CD4-positive, alpha-beta T cell (primary cell): ENCODE measurements at regions not wholly inside any gene's neighbourhood (a gene's known extent, or its start where the extent isn't known, plus 50 kb on each side); places are given as distances from the start of the nearest gene placed in this dataset.

ENCODE experiments used
- ATAC-seq: fragments of 200-7000 bp; cut with Tn5 transposase; one replicate; pipeline ENCODE4 v1.10.0; 2022; ENCODE audit warnings: mild to moderate bottlenecking; ENCODE audit not compliant: poor library complexity
- CTCF ChIA-PET: fragments of 350-600 bp; sonication (Branson Sonifier 250); formaldehyde crosslinking; loops from one replicate; lab custom pipeline; 2021; ENCODE audit warnings: antibody characterized with exemption, inconsistent platforms; lab: Charles Lee
- POLR2A ChIA-PET: fragments of 350-600 bp; sonication (Branson Sonifier 250); formaldehyde crosslinking; loops from one replicate; lab custom pipeline; 2021; ENCODE audit warnings: antibody characterized with exemption, inconsistent platforms; lab: Charles Lee
- DNase-seq, 14 experiments: peaks; one replicate each; pipeline ENCODE4 v3.0.0-alpha.2; 2013 to 2020; ENCODE audit warnings: mixed read lengths in 2 of 14
- H3K27ac ChIP-seq, 2 donors: one replicate each; pipeline versions ENCODE4 v1.5.1 to v1.7.0; 2013; ENCODE audit warnings: low read length in 2 of 2, low read depth in 1 of 2, mild to moderate bottlenecking in 1 of 2
- H3K27me3 ChIP-seq, 2 experiments: 1 replicate in 1 of 2; 2 replicates in 1 of 2; pipeline versions ENCODE4 v1.6.1 to v1.7.0; 2013; ENCODE audit warnings: low read length in 2 of 2, control low read depth in 1 of 2, mild to moderate bottlenecking in 1 of 2, moderate library complexity in 1 of 2; ENCODE audit not compliant: insufficient read depth in 2 of 2, control insufficient read depth in 1 of 2
- H3K36me3 ChIP-seq: one replicate; pipeline ENCODE4 v1.6.1; 2013; ENCODE audit warnings: low read length, control low read depth; ENCODE audit not compliant: insufficient read depth
- H3K4me1 ChIP-seq: one replicate; pipeline ENCODE4 v1.6.1; 2013; ENCODE audit warnings: low read length, control low read depth; ENCODE audit not compliant: insufficient read depth
- H3K4me3 ChIP-seq: one replicate; pipeline ENCODE4 v1.5.1; 2013; ENCODE audit warnings: mild to moderate bottlenecking, low read length, moderate library complexity
- H3K9me3 ChIP-seq, 2 experiments: 1 replicate in 1 of 2; 2 replicates in 1 of 2; pipeline versions ENCODE4 v1.6.1 to v1.7.0; 2013; ENCODE audit warnings: low read length in 2 of 2, mild to moderate bottlenecking in 2 of 2, control low read depth in 1 of 2, moderate library complexity in 1 of 2; ENCODE audit not compliant: control insufficient read depth in 1 of 2, insufficient read depth in 1 of 2
- H3K27ac Mint-ChIP-seq: one replicate; pipeline ENCODE4 v1.8.0; 2020; ENCODE audit warnings: mixed read lengths
- H3K27me3 Mint-ChIP-seq: one replicate; pipeline ENCODE4 v1.8.0; 2021; ENCODE audit warnings: mixed read lengths
- H3K36me3 Mint-ChIP-seq: one replicate; pipeline ENCODE4 v1.8.0; 2021; ENCODE audit warnings: low read depth, mixed read lengths
- H3K4me1 Mint-ChIP-seq: one replicate; pipeline ENCODE4 v1.8.0; 2021; ENCODE audit warnings: low read depth, mixed read lengths
- H3K4me3 Mint-ChIP-seq: one replicate; pipeline ENCODE4 v1.8.0; 2020; ENCODE audit warnings: mild to moderate bottlenecking, mixed read lengths
- H3K9me3 Mint-ChIP-seq: one replicate; pipeline ENCODE4 v1.8.0; 2020; ENCODE audit warnings: mixed read lengths
- intact Hi-C, 2 experiments: fragments of 100-400 bp; cut with DNase I in 1 of 2; cut with micrococcal nuclease in 1 of 2; formaldehyde crosslinking; loops; one replicate each; pipeline versions ENCODE4 v1.15.1 to v1.9.0; 2023 to 2025; cut with DNase I, micrococcal nuclease
- TF ChIP-seq, protein P1 (sequence below): fragments of 200-600 bp; IDR thresholded peaks from one replicate; pipeline ENCODE4 v1.8.0; 2022; ENCODE audit warnings: antibody characterized with exemption, mild to moderate bottlenecking

DNA sequence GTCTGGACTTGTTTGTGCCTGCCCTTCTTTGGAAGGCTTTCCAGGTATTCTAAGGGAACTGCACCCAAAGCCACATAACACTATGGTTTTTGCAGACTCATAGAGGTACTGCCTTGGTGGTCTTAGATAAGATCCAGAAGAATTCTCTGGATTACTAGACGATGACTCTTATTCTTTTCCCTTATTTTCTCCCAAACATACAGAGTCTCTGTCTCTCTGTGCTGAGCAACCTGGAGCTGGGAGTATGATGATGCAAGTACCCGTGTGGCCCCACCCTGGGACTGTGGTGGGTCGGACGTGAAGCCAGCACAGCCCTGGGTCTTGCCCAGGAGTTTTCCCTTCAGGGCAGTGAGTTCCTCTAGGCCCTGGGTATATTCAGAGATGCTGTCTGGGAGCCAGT lies 1342.4 kb upstream of the TENM3 start:
- peaks cover 5% of the 10 kb centered on the region for H3K9me3 Mint-ChIP-seq
- ChIA-PET CTCF (no interaction called here), POLR2A (no interaction called here)
- DNase-seq, result no peak
- peaks cover 5 to 12% of the 10 kb centered on the region in 2 experiments for H3K9me3 ChIP-seq
- H3K4me3 ChIP-seq, result no peak overlapping the region
- H3K27ac Mint-ChIP-seq, result no peak overlapping the region
- no peak for ATAC-seq
- TF ChIP-seq, protein P1, sequence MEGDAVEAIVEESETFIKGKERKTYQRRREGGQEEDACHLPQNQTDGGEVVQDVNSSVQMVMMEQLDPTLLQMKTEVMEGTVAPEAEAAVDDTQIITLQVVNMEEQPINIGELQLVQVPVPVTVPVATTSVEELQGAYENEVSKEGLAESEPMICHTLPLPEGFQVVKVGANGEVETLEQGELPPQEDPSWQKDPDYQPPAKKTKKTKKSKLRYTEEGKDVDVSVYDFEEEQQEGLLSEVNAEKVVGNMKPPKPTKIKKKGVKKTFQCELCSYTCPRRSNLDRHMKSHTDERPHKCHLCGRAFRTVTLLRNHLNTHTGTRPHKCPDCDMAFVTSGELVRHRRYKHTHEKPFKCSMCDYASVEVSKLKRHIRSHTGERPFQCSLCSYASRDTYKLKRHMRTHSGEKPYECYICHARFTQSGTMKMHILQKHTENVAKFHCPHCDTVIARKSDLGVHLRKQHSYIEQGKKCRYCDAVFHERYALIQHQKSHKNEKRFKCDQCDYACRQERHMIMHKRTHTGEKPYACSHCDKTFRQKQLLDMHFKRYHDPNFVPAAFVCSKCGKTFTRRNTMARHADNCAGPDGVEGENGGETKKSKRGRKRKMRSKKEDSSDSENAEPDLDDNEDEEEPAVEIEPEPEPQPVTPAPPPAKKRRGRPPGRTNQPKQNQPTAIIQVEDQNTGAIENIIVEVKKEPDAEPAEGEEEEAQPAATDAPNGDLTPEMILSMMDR, result no peak
- no peaks in the 10 kb centered on the region for H3K4me1 Mint-ChIP-seq
- no peak overlapping the region for H3K27ac ChIP-seq
- no peaks in the 10 kb centered on the region for H3K36me3 ChIP-seq
- intact Hi-C loops, result no loop called here
- H3K4me1 ChIP-seq, result no peaks in the 10 kb centered on the region
- H3K27me3 Mint-ChIP-seq, result no peaks in the 10 kb centered on the region
- H3K4me3 Mint-ChIP-seq, result no peak overlapping the region
- H3K36me3 Mint-ChIP-seq, result no peaks in the 10 kb centered on the region
- no peaks in the 10 kb centered on the region for H3K27me3 ChIP-seq

- POLR2A ChIA-PET, result no interaction called here
- H3K36me3 ChIP-seq, result no peaks in the 10 kb centered on the region
- no peak overlapping the region for H3K4me3 ChIP-seq
- Mint-ChIP-seq H3K4me3 (no peak overlapping the region), H3K27me3 (no peaks in the 10 kb centered on the region), H3K4me1 (no peaks in the 10 kb centered on the region), H3K9me3 (peaks cover 7% of the 10 kb centered on the region), H3K36me3 (no peaks in the 10 kb centered on the region), H3K27ac (no peak overlapping the region)
- intact Hi-C loops, result no loop called here
- CTCF ChIA-PET, result no interaction called here
- no peaks in the 10 kb centered on the region for H3K9me3 ChIP-seq
- TF ChIP-seq, protein P1, result no peak
- H3K27me3 ChIP-seq, result no peaks in the 10 kb centered on the region
- H3K27ac ChIP-seq, result no peak overlapping the region
- DNase-seq (no peak), ATAC-seq (no peak)
- H3K4me1 ChIP-seq, result no peaks in the 10 kb centered on the region
Observed at GRCh38 chr4:180909279-180909678, 1333.9 kb upstream of the TENM3 start.

- Mint-ChIP-seq H3K4me3 (no peak overlapping the region), H3K27ac (no peak overlapping the region), H3K36me3 (no peaks in the 10 kb centered on the region), H3K4me1 (no peaks in the 10 kb centered on the region), H3K27me3 (no peaks in the 10 kb centered on the region), H3K9me3 (peaks cover 6% of the 10 kb centered on the region)
- Histone ChIP-seq H3K9me3 (no peaks in the 10 kb centered on the region), H3K4me1 (no peaks in the 10 kb centered on the region), H3K36me3 (no peaks in the 10 kb centered on the region), H3K4me3 (no peak overlapping the region), H3K27me3 (no peaks in the 10 kb centered on the region), H3K27ac (no peak overlapping the region)
- intact Hi-C loops, result no loop called here
- DNase-seq, result no peak
- TF ChIP-seq, protein P1, result no peak
- ChIA-PET POLR2A (no interaction called here), CTCF (no interaction called here)
- no peak for ATAC-seq
Observed at GRCh38 chr4:180913750-180914149, 1329.5 kb upstream of the TENM3 start.
